Esophagus squamous epithelium (tissue), 5 donors: ENCODE measurements at regions not wholly inside any gene's neighbourhood (a gene's known extent, or its start where the extent isn't known, plus 50 kb on each side); places are given as distances from the start of the nearest gene placed in this dataset.

Experiments
- DNase-seq: peaks from one replicate; lab custom pipeline; 2025; lab: John Stamatoyannopoulos, UW
- H3K27ac ChIP-seq, 4 donors: fragments of 200-600 bp; sonication (generic); one replicate each; pipeline ENCODE4 v1.5.1; 2016 to 2019; ENCODE audit warnings: mild to moderate bottlenecking in 1 of 4
- H3K27me3 ChIP-seq, 4 donors: fragments of 200-600 bp; sonication (generic); 1 replicate in 3 of 4; 2 replicates in 1 of 4; pipeline versions ENCODE4 v1.5.1 to v1.6.0; 2017 to 2021; ENCODE audit warnings: antibody characterized with exemption in 1 of 4
- H3K36me3 ChIP-seq, 3 donors: fragments of 200-600 bp; sonication (generic); one replicate each; pipeline ENCODE4 v1.5.1; 2016 to 2019
- H3K4me1 ChIP-seq, 3 donors: fragments of 200-600 bp; sonication (generic); one replicate each; pipeline ENCODE4 v1.5.1; 2017 to 2019
- H3K4me3 ChIP-seq, 4 donors: fragments of 200-600 bp; sonication (generic); 1 replicate in 3 of 4; 2 replicates in 1 of 4; pipeline ENCODE4 v1.5.1; 2016 to 2019; ENCODE audit warnings: mild to moderate bottlenecking in 2 of 4, moderate library complexity in 1 of 4
- H3K9me3 ChIP-seq, 3 donors: fragments of 200-600 bp; sonication (generic); one replicate each; pipeline ENCODE4 v1.5.1; 2016 to 2019
- CTCF ChIP-seq, 6 experiments: fragments of 450-650 bp in 4 of 6; fragments of 200-600 bp in 2 of 6; sonication (generic) in 2 of 6; IDR thresholded peaks; one replicate each; pipeline ENCODE4 v1.5.1; 2016 to 2019; ENCODE audit warnings: antibody characterized with exemption in 6 of 6, mild to moderate bottlenecking in 4 of 6, moderate library complexity in 4 of 6
- POLR2A ChIP-seq, 4 donors: fragments of 450-650 bp; IDR thresholded peaks; one replicate each; pipeline ENCODE4 v1.6.1; 2017; ENCODE audit warnings: antibody characterized with exemption in 4 of 4, mild to moderate bottlenecking in 4 of 4, moderate library complexity in 3 of 4
- WGBS, 2 donors: methylation state at CpG; one replicate each; pipeline ENCODE4 v1.1.5; 2018; 5-methylcytosine and 5-hydroxymethylcytosine counted together
- intact Hi-C: fragments of 100-400 bp; cut with DNase I; formaldehyde crosslinking; loops from one replicate; pipeline ENCODE4 v1.15.0; 2022
- donor health status: DM: yes; HTN: yes; CAD: no.

DNA sequence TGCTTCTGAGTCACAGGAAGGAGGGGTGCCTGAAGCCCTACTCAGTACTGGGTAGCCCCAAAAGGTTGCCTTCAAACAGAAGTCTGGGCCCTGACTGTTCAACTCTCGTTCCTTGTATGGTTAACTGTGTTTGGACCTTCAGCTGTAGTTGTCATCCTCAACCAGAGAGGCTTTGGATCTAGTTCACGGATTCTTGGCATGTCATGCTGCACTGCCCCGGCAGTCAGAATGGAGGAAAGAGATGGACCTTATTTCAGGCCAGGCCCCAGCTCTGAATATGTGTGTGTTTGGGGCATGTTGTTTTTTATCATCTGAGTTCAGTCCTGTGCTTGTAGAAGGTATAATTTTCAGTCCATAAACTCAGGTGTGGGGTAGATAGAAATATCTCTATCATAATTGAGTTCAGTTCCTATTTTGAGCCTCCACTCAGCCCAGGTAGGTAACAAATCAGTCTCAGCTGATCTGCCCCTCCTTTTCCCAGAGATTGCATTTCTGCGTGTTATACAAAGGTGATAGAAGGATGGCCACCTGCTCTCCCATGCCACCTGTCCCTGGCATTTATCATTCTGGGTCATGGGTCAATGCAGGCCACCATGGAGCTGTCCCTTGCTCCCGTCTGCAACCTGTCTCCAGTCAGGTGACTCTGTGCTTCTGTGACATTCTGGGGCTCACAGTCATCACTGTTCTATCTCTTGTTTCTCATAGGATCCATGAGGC lies 127.5 kb upstream of the CPEB4 start:
- Histone ChIP-seq H3K4me3 (no peak overlapping the region), H3K27me3 (no peaks in the 10 kb centered on the region), H3K36me3 (no peaks in the 10 kb centered on the region), H3K9me3 (no peaks in the 10 kb centered on the region), H3K4me1 (peaks cover 10 to 19% (median 15%) of the 10 kb centered on the region in 3 donors), H3K27ac (no peak overlapping the region)
- DNase-seq = no peak
- intact Hi-C loops = no loop called here
- 77 to 84% methylated on average over 5 of the region's 5 CpGs for WGBS, 2 donors
- TF ChIP-seq POLR2A (IDR thresholded peaks at IDR 0.05) (no peak), CTCF (IDR thresholded peaks at IDR 0.05) (no peak)

GRCh38 chr5:173761178-173761513 lies 127.0 kb upstream of the CPEB4 start:
- no peak for DNase-seq
- 75 to 83% methylated on average over 4 of the region's 4 CpGs for WGBS, 2 donors
- H3K27me3 ChIP-seq = no peaks in the 10 kb centered on the region
- intact Hi-C loops = no loop called here
- no peak overlapping the region for H3K27ac ChIP-seq
- H3K36me3 ChIP-seq = no peaks in the 10 kb centered on the region
- peaks cover 10 to 25% (median 20%) of the 10 kb centered on the region in 3 donors for H3K4me1 ChIP-seq
- H3K4me3 ChIP-seq = no peak overlapping the region
- no peaks in the 10 kb centered on the region for H3K9me3 ChIP-seq
- TF ChIP-seq POLR2A (IDR thresholded peaks at IDR 0.05) (no peak), CTCF (IDR thresholded peaks at IDR 0.05) (no peak)

GRCh38 chr5:173762045-173762444 lies 126.1 kb upstream of the CPEB4 start:
- no peaks in the 10 kb centered on the region for H3K9me3 ChIP-seq
- 77 to 83% methylated on average over 5 of the region's 5 CpGs for WGBS, 2 donors
- intact Hi-C loops = no loop called here
- H3K4me3 ChIP-seq = no peak overlapping the region
- H3K27ac ChIP-seq = no peak overlapping the region
- TF ChIP-seq POLR2A (IDR thresholded peaks at IDR 0.05) (no peak), CTCF (IDR thresholded peaks at IDR 0.05) (no peak)
- H3K4me1 ChIP-seq = peaks cover 14 to 34% (median 21%) of the 10 kb centered on the region in 3 donors
- no peaks in the 10 kb centered on the region for H3K36me3 ChIP-seq
- no peak for DNase-seq
- no peaks in the 10 kb centered on the region for H3K27me3 ChIP-seq

DNA sequence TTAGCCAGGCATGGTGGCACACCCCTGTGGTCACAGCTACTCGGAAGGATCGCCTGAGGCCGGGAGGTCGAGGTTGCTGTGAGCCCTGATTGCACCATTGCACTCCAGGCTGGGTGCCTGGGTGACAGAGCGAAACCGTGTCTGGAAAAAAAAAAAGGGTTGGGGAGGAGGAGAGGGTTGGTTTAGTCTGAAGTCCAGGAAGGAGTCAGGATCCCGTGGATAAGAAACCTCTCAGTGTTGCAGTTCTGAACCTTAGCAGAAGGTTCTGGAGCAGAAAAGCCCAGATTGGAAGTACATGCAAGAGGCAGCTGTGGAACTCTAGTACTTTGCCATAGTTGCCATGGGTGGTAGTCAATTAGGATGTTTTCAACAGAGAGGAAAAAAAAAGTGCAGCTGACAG lies 125.2 kb upstream of the CPEB4 start:
- Histone ChIP-seq H3K4me1 (peaks cover 14 to 42% (median 21%) of the 10 kb centered on the region in 3 donors), H3K36me3 (no peaks in the 10 kb centered on the region), H3K9me3 (no peaks in the 10 kb centered on the region), H3K27ac (no peak overlapping the region), H3K4me3 (no peak overlapping the region), H3K27me3 (no peaks in the 10 kb centered on the region)
- DNase-seq = no peak
- 57 to 70% methylated on average over 7 of the region's 7 CpGs for WGBS, 2 donors
- intact Hi-C loops = no loop called here
- no peak for TF ChIP-seq CTCF (IDR thresholded peaks at IDR 0.05)
- no peak for TF ChIP-seq POLR2A (IDR thresholded peaks at IDR 0.05)

DNA sequence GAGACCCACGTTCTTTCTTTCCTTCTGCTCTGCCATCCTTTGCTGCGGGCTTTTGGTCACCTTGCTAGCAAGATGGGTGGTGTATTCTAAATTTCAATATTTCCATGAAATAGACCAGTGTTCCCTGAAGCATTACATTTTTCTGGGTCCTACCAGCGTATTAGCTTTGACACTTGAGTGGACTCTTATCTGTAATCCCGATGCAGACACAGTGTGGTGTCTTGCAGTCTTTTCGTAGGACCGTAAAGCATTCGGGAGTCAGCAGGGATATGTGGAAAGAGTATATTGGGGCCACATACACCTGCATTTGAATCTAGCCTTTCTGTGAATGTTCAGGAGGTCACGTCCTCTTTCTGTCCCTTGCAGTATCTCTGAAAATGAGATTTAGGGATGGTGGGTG lies 124.7 kb upstream of the CPEB4 start:
- Histone ChIP-seq H3K27ac (no peak overlapping the region), H3K9me3 (no peaks in the 10 kb centered on the region), H3K4me1 (peaks cover 14 to 44% (median 21%) of the 10 kb centered on the region in 3 donors), H3K27me3 (no peaks in the 10 kb centered on the region), H3K36me3 (no peaks in the 10 kb centered on the region), H3K4me3 (no peak overlapping the region)
- DNase-seq = no peak
- intact Hi-C loops = no loop called here
- WGBS, 2 donors = 87 to 88% methylated on average over 7 to 8 of the region's 8 CpGs
- TF ChIP-seq CTCF (IDR thresholded peaks at IDR 0.05) (no peak), POLR2A (IDR thresholded peaks at IDR 0.05) (no peak)
